Limb (tissue), 2 donors: ENCODE measurements at regions not wholly inside any gene's neighbourhood (a gene's known extent, or its start where the extent isn't known, plus 50 kb on each side); places are given as distances from the start of the nearest gene placed in this dataset.

ENCODE experiments used
- DNase-seq, 2 donors: peaks; one replicate each; pipeline ENCODE4 v3.0.0-alpha.2; 2016; ENCODE audit errors: extremely low spot score in 2 of 2

DNA sequence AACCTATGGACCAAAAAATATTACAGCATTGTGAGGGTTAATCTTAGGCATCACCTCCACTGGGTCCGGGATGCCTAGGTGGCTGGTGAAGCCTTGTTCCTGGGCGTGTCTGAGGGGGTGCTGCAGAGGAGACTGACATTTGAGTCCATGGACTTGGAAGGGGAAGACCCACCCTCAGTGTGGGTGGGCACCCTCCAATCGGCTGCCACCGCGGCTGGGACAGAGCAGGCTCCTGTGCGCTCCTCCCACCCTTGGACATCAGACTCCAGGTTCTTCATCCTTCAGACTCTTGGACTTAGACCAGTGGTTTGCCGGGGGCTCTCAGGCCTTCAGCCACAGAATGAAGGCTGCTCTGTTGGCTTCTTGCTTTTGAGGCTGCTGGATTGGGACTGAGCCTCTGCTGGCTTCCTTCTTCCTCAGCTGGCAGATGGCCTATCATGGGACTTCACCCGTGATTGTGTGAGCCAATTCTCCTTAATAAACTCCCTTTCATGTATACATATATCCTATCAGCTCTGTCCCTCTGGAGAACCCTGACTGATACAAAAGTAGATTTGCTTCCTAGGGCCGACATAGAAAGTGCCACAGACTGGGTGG lies 113.1 kb downstream of the TTLL2 start:
- DNase-seq = no peak

DNA sequence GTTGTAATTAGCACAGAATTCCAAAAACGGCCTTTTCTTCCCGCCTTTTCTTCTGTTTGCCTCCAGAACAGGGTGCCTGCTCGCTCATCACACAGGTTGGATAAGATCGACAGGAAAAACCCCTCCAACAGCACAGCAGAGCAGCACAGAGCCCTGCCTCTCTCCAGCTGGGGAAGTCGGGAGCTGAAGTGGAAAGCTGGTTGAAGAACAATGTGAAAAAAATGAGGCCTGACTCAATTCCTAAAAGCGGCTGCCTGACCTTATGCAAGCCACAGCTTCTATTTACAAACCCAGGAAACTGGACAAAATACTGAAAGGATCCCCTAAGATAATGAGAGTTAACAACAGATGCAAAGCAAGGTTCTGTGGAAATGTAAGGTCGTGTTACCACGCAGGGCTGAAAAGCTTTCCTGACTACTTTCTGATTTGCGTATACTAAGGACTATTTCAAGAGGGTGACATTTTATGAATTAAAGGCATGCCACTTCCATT lies 116.9 kb downstream of the TTLL2 start:
- DNase-seq = no peak

DNA sequence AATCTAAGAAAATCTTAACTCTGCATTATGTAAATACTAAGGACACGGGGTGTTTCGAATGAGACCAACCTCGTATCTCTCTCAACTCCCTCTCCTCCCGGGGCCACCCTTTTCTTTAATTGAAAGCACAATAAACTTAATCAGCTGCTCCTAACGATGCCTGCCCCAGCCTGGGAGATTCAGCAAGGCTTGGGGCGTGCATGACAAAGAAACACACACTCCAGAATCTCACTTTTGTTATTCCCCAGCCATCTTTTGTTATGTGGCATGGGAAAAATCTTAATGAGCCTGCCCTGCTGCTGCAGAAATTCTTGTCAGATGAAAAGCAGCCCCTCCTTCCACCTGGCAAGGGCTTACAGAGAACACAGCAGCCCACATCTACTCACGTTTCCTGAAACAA lies 117.4 kb downstream of the TTLL2 start:
- no peak for DNase-seq

DNA sequence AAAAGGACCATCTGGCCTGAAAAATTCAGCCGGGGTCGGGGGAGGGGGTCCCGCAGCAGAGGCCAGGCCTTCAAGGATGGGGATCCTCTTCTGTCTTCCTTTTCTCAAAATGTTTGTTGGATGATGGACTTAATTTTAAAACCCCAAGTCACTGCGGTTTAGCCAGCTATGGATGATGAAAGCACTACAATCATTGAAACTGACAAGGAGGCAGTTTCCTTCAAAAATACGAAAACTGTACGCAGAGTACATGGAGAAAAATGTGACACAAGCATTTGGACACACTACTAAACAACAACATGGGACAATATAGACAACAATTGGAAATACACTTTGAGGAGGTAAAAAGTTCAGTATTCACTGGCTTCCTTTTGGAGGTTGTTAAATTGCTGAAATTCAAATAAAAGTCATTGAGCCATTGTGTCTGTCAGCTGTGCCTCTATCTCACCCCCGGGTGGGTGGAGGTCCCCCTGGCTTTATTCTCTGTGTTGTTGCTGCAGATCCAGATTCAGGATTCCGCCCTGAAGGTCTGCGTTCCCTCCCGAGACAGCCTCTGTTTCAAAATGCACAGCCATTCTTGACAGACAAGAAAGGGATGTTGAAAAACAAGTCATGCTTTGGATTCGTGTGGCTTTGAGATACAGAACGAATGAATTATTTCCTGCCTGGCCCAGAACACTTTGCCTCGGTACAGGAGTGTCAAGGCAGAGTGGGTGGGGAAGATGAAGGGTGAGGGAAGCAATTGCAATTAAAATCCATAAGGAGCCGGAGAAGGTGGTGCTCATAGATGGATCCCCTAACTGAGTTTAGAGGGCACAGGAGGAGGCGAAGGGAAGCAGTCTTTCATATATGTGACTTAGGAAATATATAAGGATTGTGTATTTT lies 118.2 kb downstream of the TTLL2 start:
- no peak for DNase-seq

DNA sequence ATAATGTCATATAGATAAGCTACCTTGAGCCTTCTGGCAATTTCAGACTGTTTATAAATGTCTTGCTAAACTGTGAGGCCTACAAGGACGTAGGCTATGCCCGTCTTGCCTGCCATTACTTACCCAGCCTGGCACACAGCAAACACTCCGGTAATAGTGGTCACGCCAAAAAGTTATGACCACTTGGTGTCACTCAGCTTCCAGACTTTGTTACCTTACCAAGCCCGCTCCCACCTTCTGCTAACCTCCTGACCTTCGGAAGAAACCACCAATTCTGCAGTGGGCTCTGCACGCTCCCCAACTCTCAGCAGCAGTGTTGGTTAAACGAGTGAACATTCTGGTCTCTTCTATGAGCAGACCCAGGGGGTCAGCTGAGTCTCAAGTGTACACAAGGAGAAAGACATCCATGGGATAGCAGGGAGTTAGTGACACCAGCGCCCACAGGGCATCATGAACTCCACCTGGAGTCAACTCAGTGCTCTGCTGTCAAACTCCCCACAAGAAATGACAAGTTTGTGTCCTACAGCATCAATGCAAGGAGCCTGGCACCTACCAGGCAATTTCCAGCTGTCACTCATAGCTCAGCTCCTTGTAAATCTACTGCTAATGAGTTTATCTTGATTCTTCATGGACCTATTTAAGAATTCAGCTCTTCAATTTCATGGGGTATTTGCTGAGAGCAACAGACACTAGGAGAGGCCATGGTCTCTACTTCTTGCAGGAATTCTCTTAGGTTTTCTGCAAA lies 119.9 kb downstream of the TTLL2 start:
- DNase-seq = no peak

DNA sequence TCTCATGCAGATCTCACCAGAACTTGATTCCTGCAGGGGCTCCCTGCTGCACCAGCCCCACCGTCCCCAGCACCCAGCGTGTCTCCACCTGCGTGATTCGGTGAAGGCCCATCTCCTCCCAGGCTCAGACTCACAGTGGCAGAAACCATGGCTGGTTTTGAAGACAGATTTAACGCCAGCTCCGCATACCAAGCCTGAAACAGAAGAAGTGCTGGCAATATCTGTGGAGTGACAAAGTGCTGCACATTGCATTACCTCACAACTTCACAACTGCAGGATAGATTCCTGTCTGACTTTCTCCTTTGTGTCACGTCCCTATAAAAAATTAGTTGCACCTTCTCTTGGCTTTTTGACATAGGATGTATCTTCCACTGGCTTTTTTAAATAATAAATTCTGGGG lies 120.7 kb downstream of the TTLL2 start:
- no peak for DNase-seq

DNA sequence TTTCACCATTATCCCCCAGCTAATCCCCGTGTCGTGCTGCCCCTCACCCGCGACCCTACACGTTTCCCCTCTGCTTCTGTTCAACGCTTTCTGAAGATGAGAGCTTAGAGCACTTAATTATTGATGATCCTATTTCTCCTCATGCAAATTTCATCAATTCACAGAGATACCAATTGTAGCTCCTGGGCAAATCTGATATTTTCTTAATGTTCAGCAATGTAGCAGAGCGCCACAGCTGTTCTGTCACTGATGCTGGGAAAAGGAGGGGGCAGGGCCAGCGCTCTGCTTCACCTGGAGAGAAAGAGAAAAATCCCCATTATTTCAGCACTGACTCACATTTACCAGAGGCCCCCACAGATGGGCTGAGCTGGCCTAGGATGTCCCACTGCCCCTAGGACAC lies 121.2 kb downstream of the TTLL2 start:
- no peak for DNase-seq

DNA sequence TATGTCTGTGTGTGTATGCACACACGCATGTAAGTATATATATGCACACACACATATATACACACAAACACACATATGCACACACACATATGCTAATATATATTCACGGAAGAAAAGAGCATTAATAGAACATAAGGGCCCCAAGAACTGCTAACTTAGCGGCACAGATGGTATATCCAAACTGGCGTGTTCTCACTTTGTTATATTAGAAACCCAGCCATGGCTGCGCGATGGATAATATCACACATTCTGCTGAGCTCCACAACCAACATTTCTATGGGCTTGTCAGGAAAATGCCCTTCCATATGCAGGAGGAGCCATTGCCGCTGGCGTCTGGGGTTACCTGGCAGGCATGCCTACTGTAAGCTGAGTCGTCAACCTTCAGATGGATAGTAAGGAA lies 122.1 kb downstream of the TTLL2 start:
- DNase-seq = no peak

DNA sequence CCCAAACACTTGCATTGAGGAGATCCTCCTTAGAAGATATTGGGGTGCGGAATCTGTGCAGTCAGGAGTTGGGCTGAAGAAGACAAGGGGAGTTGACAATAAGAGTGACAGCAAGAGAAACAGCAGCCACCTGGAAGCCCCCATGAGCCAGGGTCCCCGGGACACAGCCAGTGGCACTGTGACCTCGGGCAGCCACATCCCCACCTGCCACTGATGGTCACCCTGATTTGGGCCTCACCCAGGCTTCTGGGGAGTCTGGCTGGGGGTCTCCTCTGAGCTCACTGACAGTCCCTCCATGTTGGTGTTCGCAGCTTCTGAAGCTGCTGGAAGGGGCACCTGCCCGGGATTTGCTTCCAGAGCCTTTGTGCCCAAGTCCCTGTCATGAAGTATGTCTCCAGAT lies 123.5 kb downstream of the TTLL2 start:
- no peak for DNase-seq

DNA sequence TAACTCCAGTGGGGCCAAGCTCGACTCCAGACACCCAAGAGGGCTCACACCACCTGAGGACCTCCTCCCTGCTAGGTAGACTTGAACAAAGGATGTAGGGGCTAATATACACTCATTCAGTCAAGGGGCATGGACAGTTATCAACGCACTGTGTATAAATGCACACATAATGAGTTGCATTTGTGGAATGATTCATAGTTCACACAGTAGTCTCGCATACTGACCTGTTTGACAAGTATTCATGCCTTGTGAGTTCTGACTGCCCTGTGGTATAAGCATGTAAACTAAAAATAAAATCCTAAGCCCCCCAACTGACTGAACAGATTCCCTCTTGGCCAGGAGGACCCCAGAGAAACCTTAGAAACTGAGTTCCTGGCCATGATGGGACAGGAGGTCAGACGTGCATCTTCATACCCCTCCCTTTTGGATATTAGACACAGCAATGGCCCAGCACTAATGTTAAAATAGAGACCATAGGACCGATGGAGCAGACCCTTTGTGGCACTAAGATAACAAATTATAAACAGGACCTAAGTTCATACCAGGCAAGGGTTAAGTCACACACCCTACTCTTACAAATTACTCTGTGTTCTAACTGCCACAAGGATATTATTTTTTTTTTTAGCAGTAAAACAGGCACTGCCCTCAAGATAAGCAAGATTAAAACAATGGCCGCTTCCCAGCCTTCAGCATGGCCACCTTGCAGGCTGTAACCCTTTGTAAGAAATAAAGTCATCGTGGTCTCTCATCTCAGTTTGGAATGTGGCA lies 124.4 kb downstream of the TTLL2 start:
- DNase-seq = no peak

DNA sequence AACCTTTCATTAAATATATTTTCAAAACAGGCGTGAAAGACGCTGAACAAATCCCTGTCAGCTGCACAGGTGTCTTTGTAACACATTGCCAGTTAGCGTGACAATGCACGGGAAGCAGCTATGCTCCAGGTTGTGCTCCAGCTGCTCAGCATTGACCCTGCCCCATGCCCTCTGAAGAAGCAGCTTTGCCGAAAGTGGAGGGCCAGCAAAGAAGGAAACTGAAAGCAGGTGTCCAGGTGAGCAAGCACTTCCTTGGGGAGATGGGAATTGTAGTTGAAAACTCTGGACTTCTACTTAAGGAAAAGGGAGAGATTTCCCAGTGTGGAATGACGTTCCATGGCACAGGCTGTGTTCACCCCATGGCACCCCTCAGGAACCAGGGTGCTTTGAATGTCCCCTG lies 125.7 kb downstream of the TTLL2 start:
- no peak for DNase-seq

DNA sequence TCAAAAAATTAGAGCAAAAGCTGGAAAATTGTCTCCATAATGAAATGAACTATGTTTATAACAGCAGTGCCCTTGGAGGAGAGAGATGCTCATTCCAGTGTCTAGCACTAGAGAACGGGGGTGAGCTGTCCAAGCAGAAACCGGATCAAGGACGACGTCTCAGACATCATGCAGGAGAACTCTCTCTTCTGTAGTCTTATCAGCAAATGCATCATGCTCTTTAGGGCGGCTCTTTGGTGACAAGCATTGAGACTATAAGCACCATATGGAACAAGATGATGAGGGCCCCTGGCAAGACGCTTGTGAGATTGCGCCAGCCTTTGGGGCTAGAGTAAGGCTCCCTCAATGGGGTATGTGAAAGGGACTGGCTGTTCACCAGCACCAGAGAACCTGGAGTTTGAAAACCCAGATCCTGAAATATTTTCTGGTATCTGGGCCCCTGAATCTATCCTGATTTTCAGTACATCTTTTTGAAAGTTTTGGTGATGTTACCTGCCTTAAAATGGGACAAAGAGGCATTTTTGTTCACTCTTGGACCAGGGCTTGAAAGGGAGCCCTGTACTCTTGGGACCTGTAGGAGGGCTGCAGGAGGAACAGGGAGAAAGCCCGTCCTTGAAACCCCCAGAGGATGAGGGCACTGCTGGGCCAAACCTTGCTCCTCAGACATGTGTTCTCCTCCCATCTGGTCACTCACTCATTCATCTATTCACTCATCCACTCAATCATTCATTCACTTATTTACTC lies 127.6 kb downstream of the TTLL2 start:
- DNase-seq = no peak

DNA sequence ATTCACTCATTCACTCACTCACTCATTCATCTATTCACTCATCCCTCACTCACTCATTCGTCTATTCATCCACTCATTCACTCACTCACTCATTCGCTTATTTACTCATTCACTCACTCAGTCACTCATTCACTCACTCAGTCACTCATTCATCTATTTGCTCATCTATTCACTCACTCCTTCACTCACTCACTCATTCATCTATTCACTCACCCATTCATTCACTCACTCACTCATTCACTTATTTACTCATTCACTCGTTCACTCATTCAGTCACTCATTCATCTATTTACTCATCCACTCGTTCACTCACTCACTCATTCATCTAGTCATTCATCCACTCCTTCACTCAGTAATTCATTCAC lies 128.2 kb downstream of the TTLL2 start:
- no peak for DNase-seq

DNA sequence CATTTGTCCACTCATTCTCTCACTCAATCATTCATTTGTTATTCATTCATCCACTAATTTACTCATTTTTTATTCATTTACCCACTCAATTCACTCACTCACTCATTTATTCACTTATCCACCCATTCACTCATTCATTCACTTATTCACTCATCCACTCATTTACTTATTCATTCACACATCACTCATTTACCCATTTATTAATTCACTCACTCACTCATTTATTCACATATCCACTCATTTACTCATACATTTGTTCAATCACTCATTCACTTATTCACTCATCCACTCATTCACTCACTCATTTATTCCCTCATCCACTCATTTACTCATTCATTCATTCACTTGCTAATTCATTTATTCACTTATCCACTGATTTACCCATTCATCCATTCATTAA lies 129.1 kb downstream of the TTLL2 start:
- no peak for DNase-seq

DNA sequence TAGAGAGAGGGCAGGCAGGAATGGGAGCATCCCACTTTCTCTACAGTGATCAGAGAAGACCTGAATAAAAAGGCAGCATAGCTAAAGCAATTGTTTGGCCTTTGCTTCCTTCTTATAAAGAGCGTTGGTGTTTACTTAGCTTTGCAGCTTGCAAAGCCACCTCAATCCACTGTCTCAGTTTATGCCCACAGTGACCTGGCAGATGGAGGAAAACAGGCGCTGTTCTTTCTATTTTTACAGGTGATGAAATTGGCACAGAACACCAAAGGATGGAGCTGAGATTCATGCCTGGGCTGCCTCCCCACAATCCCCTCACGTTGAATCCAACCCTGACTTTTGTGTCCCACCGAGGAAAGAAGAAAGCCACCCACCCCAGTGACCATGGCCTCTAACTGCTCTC lies 130.5 kb downstream of the TTLL2 start:
- DNase-seq = no peak

DNA sequence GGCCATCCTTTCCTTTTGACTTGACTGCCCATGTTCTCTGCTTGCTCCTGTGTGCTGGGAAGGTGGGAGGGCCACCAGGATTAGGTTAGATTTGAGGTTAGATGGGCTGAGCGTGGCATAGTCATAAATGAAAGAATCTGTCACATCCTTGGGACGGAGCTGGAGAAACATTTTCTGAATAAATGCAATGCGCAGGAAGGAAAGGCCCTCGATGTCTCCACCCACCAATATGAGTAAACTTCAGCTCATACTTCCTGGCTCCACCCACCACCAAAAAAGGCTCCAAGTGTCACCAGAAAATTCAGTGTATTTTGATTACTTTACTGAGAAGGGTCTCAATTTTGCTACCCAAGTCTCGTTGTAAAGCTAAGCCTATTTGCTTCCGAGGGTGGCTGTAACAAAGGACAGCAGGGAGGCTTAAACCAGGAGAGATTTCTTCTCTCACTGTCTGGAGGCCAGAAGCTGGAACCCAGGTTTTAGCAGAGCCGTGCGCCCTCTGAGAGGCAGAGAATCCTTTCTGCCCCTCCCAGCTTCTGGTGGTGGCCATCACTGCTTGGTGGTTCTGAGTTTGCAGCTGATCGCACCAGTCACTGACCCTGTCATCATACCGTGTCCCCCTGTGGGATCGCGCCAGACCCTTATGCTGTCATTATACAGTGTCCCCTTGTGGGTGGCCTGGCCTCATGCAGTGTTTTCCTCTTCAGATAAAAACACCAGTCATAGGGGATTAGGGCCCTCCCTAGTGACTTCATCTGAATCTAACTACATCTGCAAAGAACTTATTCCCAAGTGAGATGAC lies 137.8 kb downstream of the TTLL2 start:
- DNase-seq = no peak

DNA sequence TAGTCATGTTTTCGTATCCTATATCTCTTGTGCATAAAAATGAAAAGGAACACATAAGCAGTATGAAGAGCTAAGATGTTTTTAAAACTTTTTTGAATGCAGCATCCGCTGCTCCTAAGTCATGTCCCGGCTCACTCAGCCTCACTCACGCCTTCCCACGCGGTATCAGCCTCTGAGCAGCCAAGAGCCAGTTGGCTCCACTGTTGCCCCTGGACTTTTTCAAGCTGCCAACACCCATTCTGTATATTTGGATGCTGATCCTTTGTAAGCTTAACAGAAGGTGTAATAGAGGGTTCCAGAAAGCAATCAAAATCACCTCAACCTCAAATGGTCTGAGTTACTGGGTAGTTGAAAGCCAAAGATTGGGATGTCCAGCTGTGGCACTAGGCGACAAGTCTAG lies 139.3 kb downstream of the TTLL2 start:
- no peak for DNase-seq

DNA sequence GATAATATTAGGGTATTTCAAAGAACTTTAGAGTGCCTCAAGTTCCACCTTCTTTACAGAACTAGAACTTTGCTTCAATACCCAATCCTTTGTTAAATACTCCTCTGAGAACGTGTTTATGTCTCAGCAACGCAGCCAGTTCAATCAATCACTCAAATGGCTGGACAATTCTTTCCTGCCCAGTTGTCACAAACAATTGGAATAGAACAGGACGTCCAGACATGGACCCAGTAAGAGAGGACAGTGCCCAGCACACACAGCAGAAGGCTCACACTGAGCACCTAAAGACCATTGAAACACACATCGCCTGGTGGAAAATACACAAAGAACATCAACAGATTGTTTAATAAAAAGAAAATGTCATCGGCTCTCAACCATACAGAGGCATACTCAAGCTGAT lies 140.6 kb downstream of the TTLL2 start:
- DNase-seq = no peak

DNA sequence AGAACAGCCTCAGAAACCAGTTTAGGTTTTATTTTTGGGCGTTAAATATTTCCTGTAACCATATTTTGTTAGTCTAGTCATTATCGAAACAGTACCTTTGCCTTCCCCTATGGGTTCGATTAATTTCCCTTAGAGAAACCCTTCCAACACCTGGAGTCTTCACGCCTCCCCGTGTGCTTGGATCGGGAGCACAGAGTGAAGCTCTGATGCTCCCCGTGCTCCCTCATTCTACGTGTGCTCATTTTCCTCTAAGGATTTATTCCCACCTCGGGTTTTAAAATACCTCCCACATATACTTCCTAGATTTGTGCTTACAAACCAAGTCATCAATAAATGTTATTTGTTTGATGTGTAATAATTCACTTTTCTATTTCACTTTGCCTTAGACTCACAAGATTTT lies 142.4 kb downstream of the TTLL2 start:
- no peak for DNase-seq

DNA sequence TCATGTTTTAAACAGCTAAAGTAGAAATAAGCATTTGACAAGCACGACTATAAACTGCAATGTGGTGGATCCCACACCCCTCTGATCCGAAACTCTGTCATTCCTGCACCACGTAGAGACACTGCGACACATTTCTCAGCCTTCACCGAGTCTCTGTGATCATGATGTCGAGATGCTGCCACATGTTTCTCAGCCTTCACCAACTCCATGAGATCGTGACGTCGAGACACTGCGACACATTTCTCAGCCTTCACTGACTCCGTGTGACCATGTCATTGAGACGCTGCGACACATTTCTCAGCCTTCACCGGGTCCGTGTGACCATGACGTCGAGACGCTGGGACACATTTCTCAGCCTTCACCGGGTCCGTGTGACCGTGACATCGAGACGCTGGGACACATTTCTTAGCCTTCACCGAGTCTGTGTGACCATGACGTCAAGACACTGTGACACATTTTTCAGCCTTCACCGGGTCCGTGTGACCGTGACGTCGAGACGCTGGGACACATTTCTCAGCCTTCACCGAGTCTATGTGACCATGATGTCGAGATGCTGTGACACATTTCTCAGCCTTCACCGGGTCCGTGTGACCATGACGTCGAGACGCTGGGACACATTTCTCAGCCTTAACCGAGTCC lies 143.0 kb downstream of the TTLL2 start:
- DNase-seq = no peak
